ENCODE measurements at regions not wholly inside any gene's neighbourhood (a gene's known extent, or its start where the extent isn't known, plus 50 kb on each side); places are given as distances from the start of the nearest gene placed in this dataset.

DNA sequence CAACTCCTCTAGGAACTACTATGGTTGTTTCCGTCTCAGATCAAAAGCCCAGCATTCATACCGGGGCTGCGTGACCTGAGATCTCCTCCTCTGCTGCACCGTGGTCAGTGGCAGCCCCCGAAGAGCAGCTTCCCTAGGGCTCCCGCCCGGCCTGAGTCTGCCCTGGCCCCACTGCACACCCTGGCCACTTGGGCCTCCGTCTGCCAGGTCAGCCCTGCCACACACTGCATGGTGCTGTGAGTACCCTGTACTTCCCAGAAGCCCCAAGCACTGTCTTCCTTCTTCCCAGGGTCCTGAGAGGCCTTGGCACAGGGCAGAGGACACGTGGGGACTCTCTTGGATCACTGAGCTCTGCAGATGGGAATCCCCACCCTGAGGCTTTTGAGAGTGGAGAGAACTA, 81.5 kb upstream of the GPC1 start:
- no peak overlapping the region for H4K8ac ChIP-seq (ENCODE audit: extremely low read depth, insufficient read depth, low read length)
- 86% methylated on average over 8 of the region's 9 CpGs; no CpG with 5 or more reads in 1 of the 2 experiments for WGBS, 2 experiments (ENCODE audit: extremely low coverage in 1 of 2, insufficient coverage in 1 of 2, insufficient read length in 1 of 2, insufficient replicate concordance in 2 of 2, low coverage in 1 of 2, low lambda C conversion rate in 2 of 2, missing lambda C conversion rate in 1 of 2)
- TF ChIP-seq, protein P1, sequence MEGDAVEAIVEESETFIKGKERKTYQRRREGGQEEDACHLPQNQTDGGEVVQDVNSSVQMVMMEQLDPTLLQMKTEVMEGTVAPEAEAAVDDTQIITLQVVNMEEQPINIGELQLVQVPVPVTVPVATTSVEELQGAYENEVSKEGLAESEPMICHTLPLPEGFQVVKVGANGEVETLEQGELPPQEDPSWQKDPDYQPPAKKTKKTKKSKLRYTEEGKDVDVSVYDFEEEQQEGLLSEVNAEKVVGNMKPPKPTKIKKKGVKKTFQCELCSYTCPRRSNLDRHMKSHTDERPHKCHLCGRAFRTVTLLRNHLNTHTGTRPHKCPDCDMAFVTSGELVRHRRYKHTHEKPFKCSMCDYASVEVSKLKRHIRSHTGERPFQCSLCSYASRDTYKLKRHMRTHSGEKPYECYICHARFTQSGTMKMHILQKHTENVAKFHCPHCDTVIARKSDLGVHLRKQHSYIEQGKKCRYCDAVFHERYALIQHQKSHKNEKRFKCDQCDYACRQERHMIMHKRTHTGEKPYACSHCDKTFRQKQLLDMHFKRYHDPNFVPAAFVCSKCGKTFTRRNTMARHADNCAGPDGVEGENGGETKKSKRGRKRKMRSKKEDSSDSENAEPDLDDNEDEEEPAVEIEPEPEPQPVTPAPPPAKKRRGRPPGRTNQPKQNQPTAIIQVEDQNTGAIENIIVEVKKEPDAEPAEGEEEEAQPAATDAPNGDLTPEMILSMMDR (IDR thresholded peaks at IDR 0.05; ENCODE audit: control extremely low read depth in 1 of 3, insufficient read depth in 1 of 3, low read depth in 1 of 3, low read length in 3 of 3) = no peak
- TF ChIP-seq CTBP2 (IDR thresholded peaks at IDR 0.05; ENCODE audit: borderline replicate concordance, insufficient read depth, insufficient read length, low read length) (no peak), SIRT6 (IDR thresholded peaks at IDR 0.05; ENCODE audit: low read length) (no peak), POU5F1 (IDR thresholded peaks at IDR 0.05; ENCODE audit: low read depth, low read length) (no peak)
- H3K4me1 ChIP-seq (replicated peaks in 1 of 4; ENCODE audit: control insufficient read depth in 3 of 4, insufficient read depth in 4 of 4, low read length in 3 of 4) = no peaks in the 10 kb centered on the region; a peak in 1 of 7 replicates
- no peaks in the 10 kb centered on the region for H3K36me3 ChIP-seq (ENCODE audit: control insufficient read depth in 2 of 4, insufficient read depth in 4 of 4, low read length in 3 of 4)
- H3K4ac ChIP-seq (replicated peaks; ENCODE audit: insufficient read length, low read depth, low read length) = no peak overlapping the region
- H4K20me1 ChIP-seq (replicated peaks in 1 of 2; ENCODE audit: control insufficient read depth in 1 of 2, insufficient read depth in 2 of 2, low read length in 2 of 2) = no peaks in the 10 kb centered on the region
- ChIA-PET POLR2A (ENCODE audit: partially characterized antibody) (no interaction called here), CTCF (ENCODE audit: partially characterized antibody) (no interaction called here)
- DNase-seq (ENCODE audit: low read depth in 1 of 2, low spot score in 2 of 2) (no peak), FAIRE-seq (no peak)
- no peak overlapping the region for H2BK12ac ChIP-seq (ENCODE audit: low read depth, low read length)
- no peak overlapping the region for H3K56ac ChIP-seq (replicated peaks; ENCODE audit: insufficient read length, low read depth, low read length)
- H3K27me3 ChIP-seq (replicated peaks in 1 of 4; ENCODE audit: control insufficient read depth in 3 of 4, extremely low read depth in 1 of 4, insufficient read depth in 3 of 4, low read length in 3 of 4) = no peaks in the 10 kb centered on the region; a peak in 1 of 7 replicates
- no peak overlapping the region for H2AFZ ChIP-seq (ENCODE audit: low read length)
- peaks cover 0 to 3% of the 10 kb centered on the region in 2 experiments; a peak in 1 of 4 replicates for H3K9me3 ChIP-seq (ENCODE audit: insufficient read depth in 2 of 2, low read depth in 1 of 2, low read length in 1 of 2)
- no peak overlapping the region for H2BK5ac ChIP-seq (ENCODE audit: low read depth, low read length)
- H3K23me2 ChIP-seq (ENCODE audit: low read depth, low read length) = no peaks in the 10 kb centered on the region
- H3K14ac ChIP-seq (ENCODE audit: insufficient read length) = no peak overlapping the region
- no peak overlapping the region for H3K23ac ChIP-seq (ENCODE audit: insufficient read length)
- H3K79me2 ChIP-seq (ENCODE audit: control insufficient read depth in 1 of 2, insufficient read depth in 2 of 2, low read length in 2 of 2) = no peaks in the 10 kb centered on the region
- H3K27ac ChIP-seq (ENCODE audit: low read depth, low read length) = no peak overlapping the region
- no peak overlapping the region for H3K4me2 ChIP-seq (ENCODE audit: insufficient read depth in 1 of 2, low read depth in 2 of 2, low read length in 2 of 2)
- no peak overlapping the region for H2BK20ac ChIP-seq (ENCODE audit: low read length)
- H2BK120ac ChIP-seq (replicated peaks; ENCODE audit: low read depth, low read length) = no peak overlapping the region
- no peak overlapping the region for H4K91ac ChIP-seq (replicated peaks; ENCODE audit: insufficient read length, low read length)
- no peak overlapping the region for H2BK15ac ChIP-seq (ENCODE audit: low read length)
- no peak overlapping the region for H2AK5ac ChIP-seq (ENCODE audit: low read depth, low read length)
- no peaks in the 10 kb centered on the region for H3K79me1 ChIP-seq (ENCODE audit: low read depth, low read length)
- no peak overlapping the region for H3K4me3 ChIP-seq (ENCODE audit: extremely low read depth in 1 of 4, insufficient read depth in 2 of 4, low read depth in 3 of 4, low read length in 4 of 4)
- H4K5ac ChIP-seq (ENCODE audit: insufficient read length, low read depth, low read length) = no peak overlapping the region
- no peak overlapping the region for H3K9ac ChIP-seq (replicated peaks in 1 of 4; ENCODE audit: extremely low read depth in 1 of 4, low read depth in 3 of 4, low read length in 3 of 4)
- H3K18ac ChIP-seq (ENCODE audit: extremely low read depth, low read length) = no peak overlapping the region

Measured in H1 (cell line).